PC-3 (cell line): ENCODE measurements at regions not wholly inside any gene's neighbourhood (a gene's known extent, or its start where the extent isn't known, plus 50 kb on each side); places are given as distances from the start of the nearest gene placed in this dataset.

Source experiments
- ATAC-seq: fragments of 200-7000 bp; cut with Tn5 transposase; 2 replicates; pipeline ENCODE4 v1.9.1; 2020; ENCODE audit warnings: mild to moderate bottlenecking, moderate library complexity
- BruUV-seq: library from RNA; stranded (reverse); fragments of 400-500 nt; replicated peaks from 2 replicates; lab custom pipeline; 2021; lab: Mats Ljungman, UMichigan
- CTCF ChIA-PET: fragments of 300-600 bp; sonication (Branson Sonifier 250); formaldehyde crosslinking; loops from one replicate; lab custom pipeline; 2022; ENCODE audit warnings: antibody characterized with exemption; lab: Charles Lee
- POLR2A ChIA-PET: fragments of 300-600 bp; sonication (Branson Sonifier 250); formaldehyde crosslinking; loops from one replicate; lab custom pipeline; 2022; ENCODE audit warnings: antibody characterized with exemption; ENCODE audit not compliant: unreplicated experiment; lab: Charles Lee
- DNase-seq: peaks from one replicate; pipeline ENCODE4 v3.0.0-alpha.2; 2015
- H2AFZ ChIP-seq: fragments of 300-600 bp; sonication (generic); 2 replicates; pipeline ENCODE4 v1.6.0; 2016; ENCODE audit warnings: antibody characterized with exemption, low read length
- H3F3A ChIP-seq: fragments of 300-600 bp; sonication (generic); one replicate; pipeline ENCODE4 v1.6.0; 2017; ENCODE audit warnings: antibody characterized with exemption, low read length, control low read depth, mild to moderate bottlenecking; ENCODE audit not compliant: unreplicated experiment
- H3K27ac ChIP-seq: fragments of 300-600 bp; sonication (generic); 2 replicates; pipeline ENCODE4 v1.5.1; 2016; ENCODE audit warnings: mild to moderate bottlenecking, low read length
- H3K27me3 ChIP-seq: fragments of 300-600 bp; sonication (generic); 2 replicates; pipeline ENCODE4 v1.6.1; 2016; ENCODE audit warnings: low read length, mixed read lengths
- H3K36me3 ChIP-seq: fragments of 300-600 bp; sonication (generic); 2 replicates; pipeline ENCODE4 v1.6.1; 2016; ENCODE audit warnings: low read depth, mixed run types, low read length, mixed read lengths
- H3K4me1 ChIP-seq: fragments of 300-600 bp; sonication (generic); 2 replicates; pipeline ENCODE4 v1.5.1; 2016; ENCODE audit warnings: low read length; ENCODE audit not compliant: insufficient read depth
- H3K4me2 ChIP-seq: fragments of 300-600 bp; sonication (generic); 2 replicates; pipeline ENCODE4 v1.6.0; 2016; ENCODE audit warnings: low read length
- H3K4me3 ChIP-seq: fragments of 300-600 bp; sonication (generic); 2 replicates; pipeline ENCODE4 v1.5.1; 2016; ENCODE audit warnings: mild to moderate bottlenecking, low read length, mixed read lengths
- H3K79me2 ChIP-seq: fragments of 300-600 bp; sonication (generic); 2 replicates; pipeline ENCODE4 v1.6.1; 2017; ENCODE audit warnings: low read length, mixed read lengths
- H3K9ac ChIP-seq: fragments of 300-600 bp; sonication (generic); 2 replicates; pipeline ENCODE4 v1.6.0; 2016; ENCODE audit warnings: mild to moderate bottlenecking, low read length
- H3K9me2 ChIP-seq: fragments of 300-600 bp; sonication (generic); replicated peaks from 2 replicates; pipeline ENCODE4 v1.6.1; 2016; ENCODE audit warnings: mixed run types, low read length, mixed read lengths
- H3K9me3 ChIP-seq: fragments of 300-600 bp; sonication (generic); 2 replicates; pipeline ENCODE4 v1.6.1; 2016; ENCODE audit warnings: low read length, mixed read lengths
- H4K20me1 ChIP-seq: fragments of 300-600 bp; sonication (generic); 2 replicates; pipeline ENCODE4 v1.6.1; 2016; ENCODE audit warnings: low read length, mixed read lengths
- EZH2 ChIP-seq: fragments of 300-600 bp; sonication (generic); IDR thresholded peaks from one replicate; pipeline ENCODE4 v1.6.1; 2017; ENCODE audit warnings: antibody characterized with exemption, mild to moderate bottlenecking, low read length; ENCODE audit not compliant: unreplicated experiment
- EZH2phosphoT487 ChIP-seq: fragments of 300-600 bp; sonication (generic); IDR thresholded peaks from 2 replicates; pipeline ENCODE4 v1.6.1; 2018; ENCODE audit warnings: mild to moderate bottlenecking, antibody characterized with exemption, low read length, borderline replicate concordance
- intact Hi-C: fragments of 100-400 bp; cut with micrococcal nuclease; formaldehyde crosslinking; loops from 2 replicates; pipeline ENCODE4 v1.9.0; 2023
- TF ChIP-seq, protein P1 (sequence below): fragments of 300-600 bp; sonication (generic); conservative IDR thresholded peaks from 2 replicates; pipeline ENCODE4 v1.5.1; 2017; ENCODE audit warnings: antibody characterized with exemption, low read depth, mild to moderate bottlenecking, low read length

- Histone ChIP-seq H3K4me3 (no peak overlapping the region), H3K27ac (no peak overlapping the region), H3K4me1 (no peaks in the 10 kb centered on the region), H3F3A (no peaks in the 10 kb centered on the region), H3K36me3 (no peaks in the 10 kb centered on the region), H3K9me3 (no peaks in the 10 kb centered on the region), H4K20me1 (no peaks in the 10 kb centered on the region), H3K4me2 (no peak overlapping the region), H3K9ac (no peak overlapping the region), H3K27me3 (no peaks in the 10 kb centered on the region), H3K9me2 (no peaks in the 10 kb centered on the region), H3K79me2 (no peaks in the 10 kb centered on the region), H2AFZ (no peak overlapping the region)
- DNase-seq (no peak), ATAC-seq (no peak)
- TF ChIP-seq, protein P1, sequence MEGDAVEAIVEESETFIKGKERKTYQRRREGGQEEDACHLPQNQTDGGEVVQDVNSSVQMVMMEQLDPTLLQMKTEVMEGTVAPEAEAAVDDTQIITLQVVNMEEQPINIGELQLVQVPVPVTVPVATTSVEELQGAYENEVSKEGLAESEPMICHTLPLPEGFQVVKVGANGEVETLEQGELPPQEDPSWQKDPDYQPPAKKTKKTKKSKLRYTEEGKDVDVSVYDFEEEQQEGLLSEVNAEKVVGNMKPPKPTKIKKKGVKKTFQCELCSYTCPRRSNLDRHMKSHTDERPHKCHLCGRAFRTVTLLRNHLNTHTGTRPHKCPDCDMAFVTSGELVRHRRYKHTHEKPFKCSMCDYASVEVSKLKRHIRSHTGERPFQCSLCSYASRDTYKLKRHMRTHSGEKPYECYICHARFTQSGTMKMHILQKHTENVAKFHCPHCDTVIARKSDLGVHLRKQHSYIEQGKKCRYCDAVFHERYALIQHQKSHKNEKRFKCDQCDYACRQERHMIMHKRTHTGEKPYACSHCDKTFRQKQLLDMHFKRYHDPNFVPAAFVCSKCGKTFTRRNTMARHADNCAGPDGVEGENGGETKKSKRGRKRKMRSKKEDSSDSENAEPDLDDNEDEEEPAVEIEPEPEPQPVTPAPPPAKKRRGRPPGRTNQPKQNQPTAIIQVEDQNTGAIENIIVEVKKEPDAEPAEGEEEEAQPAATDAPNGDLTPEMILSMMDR = no peak
- TF ChIP-seq EZH2 = no peak
- no peak for TF ChIP-seq EZH2phosphoT487
- CTCF ChIA-PET = no interaction called here
- POLR2A ChIA-PET = no interaction called here
- BruUV-seq = no TSS peak
- intact Hi-C loops = no loop called here
Observed at GRCh38 chr1:82287556-82287955, 486.8 kb downstream of the ADGRL2 start.

DNA sequence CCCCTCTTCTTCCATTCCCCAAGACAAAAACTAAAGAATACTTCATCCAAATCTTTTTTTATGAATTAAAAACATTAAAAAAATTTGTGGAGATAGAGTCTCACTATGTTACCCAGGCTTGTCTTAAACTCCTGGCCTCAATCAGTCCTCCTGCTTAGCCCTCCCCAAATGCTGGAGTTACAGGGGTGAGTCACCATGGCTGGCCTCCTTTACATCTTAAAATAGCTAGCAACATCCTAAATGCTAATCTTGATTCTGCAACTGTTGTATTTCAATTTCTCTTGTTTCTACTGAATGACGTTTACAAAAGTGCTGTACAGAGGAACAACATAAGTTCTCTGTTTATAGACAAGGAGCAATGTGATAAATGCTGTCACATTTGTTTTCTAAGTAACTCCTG, 483.5 kb downstream of the ADGRL2 start:
- Histone ChIP-seq H3K4me1 (no peaks in the 10 kb centered on the region), H4K20me1 (no peaks in the 10 kb centered on the region), H3K27ac (no peak overlapping the region), H2AFZ (no peak overlapping the region), H3K9me2 (no peaks in the 10 kb centered on the region), H3K4me3 (no peak overlapping the region), H3F3A (no peaks in the 10 kb centered on the region), H3K9me3 (no peaks in the 10 kb centered on the region), H3K4me2 (no peak overlapping the region), H3K79me2 (no peaks in the 10 kb centered on the region), H3K36me3 (no peaks in the 10 kb centered on the region), H3K9ac (no peak overlapping the region), H3K27me3 (no peaks in the 10 kb centered on the region)
- no TSS peak for BruUV-seq
- ChIA-PET CTCF (no interaction called here), POLR2A (no interaction called here)
- DNase-seq = no peak
- intact Hi-C loops = no loop called here
- no peak for ATAC-seq
- TF ChIP-seq, protein P1 = no peak
- TF ChIP-seq EZH2 (no peak), EZH2phosphoT487 (no peak)

DNA sequence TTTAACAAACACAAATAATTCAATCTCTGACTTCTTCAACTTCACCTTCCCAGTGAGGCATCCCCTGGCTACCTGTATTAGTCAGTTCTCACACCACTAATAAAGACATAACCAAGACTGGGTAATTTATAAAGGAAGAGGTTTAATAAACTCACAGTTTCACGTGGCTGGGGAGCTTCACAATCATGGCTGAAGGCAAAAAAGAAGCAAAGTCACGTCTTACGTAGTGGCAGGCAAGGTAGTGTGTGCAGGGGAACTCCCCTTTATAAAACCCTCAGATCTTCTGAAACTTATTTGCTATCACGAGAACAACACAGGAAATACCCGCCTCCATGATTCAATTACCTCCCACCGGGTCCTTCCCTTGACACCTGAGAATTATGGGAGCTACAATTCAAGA, 478.5 kb downstream of the ADGRL2 start:
- H3F3A ChIP-seq = no peaks in the 10 kb centered on the region
- no peak overlapping the region for H3K4me2 ChIP-seq
- H3K27ac ChIP-seq = no peak overlapping the region
- no peaks in the 10 kb centered on the region for H3K36me3 ChIP-seq
- ChIA-PET CTCF (no interaction called here), POLR2A (no interaction called here)
- no TSS peak for BruUV-seq
- H3K9me2 ChIP-seq = no peaks in the 10 kb centered on the region
- no peaks in the 10 kb centered on the region for H3K9me3 ChIP-seq
- no peak for DNase-seq
- intact Hi-C loops = no loop called here
- no peak for ATAC-seq
- TF ChIP-seq EZH2 = no peak
- TF ChIP-seq, protein P1 = no peak
- no peak for TF ChIP-seq EZH2phosphoT487
- H3K79me2 ChIP-seq = no peaks in the 10 kb centered on the region
- H3K4me3 ChIP-seq = no peak overlapping the region
- no peaks in the 10 kb centered on the region for H3K27me3 ChIP-seq
- no peak overlapping the region for H2AFZ ChIP-seq
- H3K4me1 ChIP-seq = no peaks in the 10 kb centered on the region
- no peaks in the 10 kb centered on the region for H4K20me1 ChIP-seq
- no peak overlapping the region for H3K9ac ChIP-seq
